NCI-H2081 (cell line): ENCODE measurements at regions not wholly inside any gene's neighbourhood (a gene's known extent, or its start where the extent isn't known, plus 50 kb on each side); places are given as distances from the start of the nearest gene placed in this dataset.

ENCODE experiments used
- DNase-seq, 2 experiments: peaks; one replicate each; lab custom pipeline; 2025; lab: John Stamatoyannopoulos, UW

DNA sequence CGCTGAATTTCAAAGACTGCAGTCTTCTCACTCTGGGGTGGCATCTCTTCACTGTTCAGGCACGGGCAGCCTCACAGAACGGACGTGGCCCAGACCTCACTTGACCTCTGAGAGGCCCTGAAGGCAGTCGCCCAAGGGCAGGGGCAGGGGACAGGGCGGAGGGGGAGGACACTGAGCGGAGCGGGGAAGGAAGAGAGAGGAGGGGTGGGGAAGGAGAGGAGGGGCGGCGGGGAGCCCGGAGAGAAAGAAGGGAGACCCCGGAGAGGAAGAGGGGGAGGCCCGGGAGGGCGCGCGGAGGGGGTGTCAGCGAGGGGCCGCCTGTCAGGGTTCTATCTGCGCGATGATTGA, 58.7 kb upstream of the COMTD1 start:
- DNase-seq, result no peak

DNA sequence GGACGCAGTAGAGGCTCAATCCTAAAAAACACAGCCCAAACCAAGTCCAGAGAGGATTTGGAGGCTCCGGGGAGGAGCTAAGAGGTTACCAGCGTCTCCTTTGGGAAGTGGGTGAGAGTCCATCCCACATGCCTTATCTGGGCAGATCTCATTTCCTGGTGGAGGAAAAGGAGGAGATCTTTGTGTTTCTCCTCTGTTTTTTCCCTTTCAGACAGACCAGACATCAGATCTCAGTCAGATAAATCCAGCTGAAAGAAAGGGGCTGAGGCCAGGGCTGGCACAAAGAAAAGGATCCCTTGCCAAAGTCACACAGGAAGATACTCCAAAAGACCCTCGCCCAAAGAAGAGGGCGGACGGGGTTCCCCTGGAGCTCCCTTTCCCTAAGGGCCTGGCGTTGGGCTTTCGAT, 58.3 kb upstream of the COMTD1 start:
- DNase-seq, result no peak

DNA sequence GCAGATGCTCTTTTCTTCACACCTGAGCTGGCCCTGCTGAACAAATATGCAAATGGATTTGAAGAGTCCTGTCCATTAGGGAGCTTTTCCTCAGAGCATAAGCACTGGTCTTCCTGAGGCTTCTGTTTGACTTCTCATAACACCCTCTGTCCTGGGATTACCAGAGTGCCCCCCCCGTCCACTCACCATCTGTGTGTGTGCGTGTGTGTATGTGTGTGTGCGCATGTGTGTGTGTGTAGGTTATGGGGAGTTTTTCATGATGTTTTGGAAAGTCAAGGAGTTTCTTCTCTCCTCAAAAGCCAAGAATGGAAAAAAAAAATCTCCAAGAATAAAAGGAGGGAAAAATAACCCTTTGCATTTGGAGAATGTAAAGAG, 57.7 kb upstream of the COMTD1 start:
- DNase-seq, result no peak

DNA sequence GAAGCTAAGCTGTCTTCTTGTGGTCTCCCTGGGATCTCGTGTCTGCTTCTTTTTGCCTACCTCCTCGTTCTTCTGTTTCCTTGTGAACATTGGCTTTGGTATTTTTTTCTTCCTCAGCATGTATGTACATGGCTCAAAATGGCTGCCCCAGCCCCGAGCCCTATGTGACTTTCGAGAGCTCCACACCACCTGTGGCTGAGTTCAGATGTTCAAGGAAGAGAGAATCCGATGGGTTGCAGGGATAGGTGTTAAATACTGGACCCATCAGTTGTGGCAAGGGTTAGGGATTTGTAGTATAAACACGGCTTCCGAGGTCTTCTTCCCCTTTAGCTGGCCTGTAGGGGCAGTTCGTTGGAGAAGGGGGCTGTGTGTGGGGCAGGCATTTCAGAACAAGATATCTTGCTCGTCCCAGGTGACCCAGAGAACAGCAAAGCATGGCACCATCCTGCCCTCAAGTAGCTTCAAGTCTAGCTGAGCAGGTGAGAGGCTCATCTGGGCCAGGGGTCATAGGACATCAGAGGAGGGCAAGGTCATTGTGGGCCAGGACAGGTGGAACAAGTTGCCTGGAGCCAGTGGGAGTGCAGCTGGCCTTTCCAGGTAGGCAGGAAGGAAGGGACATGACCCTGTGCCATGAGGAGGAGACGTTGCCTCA, 57.2 kb upstream of the COMTD1 start:
- no peak for DNase-seq

GRCh38 chr10:75291805-75292204, 56.0 kb upstream of the COMTD1 start:
- no peak for DNase-seq

- no peak for DNase-seq
Measured at GRCh38 chr10:75288140-75288711, 52.5 kb upstream of the COMTD1 start.

- no peak for DNase-seq
Measured at GRCh38 chr10:75287697-75288096, 51.9 kb upstream of the COMTD1 start.

DNA sequence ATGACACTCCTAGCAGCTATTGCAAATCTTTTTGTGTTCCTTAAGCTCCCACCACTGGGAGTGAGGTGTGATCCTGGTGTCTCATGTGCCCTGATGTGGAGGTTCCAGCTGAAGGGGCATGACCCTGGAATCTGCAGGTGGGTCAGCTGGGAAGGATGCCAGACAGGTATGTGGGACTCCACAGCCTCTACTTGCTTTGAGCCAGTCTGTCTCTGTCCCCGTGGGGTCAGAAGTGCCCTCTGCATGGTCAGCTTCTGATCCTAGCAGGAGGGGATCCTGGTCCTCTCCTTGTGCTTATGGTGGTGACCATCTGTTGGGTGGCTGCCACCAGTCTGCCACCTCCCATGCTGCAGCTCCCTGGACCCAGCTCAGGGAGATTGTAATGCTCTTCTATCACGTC, 51.1 kb upstream of the COMTD1 start:
- no peak for DNase-seq
